ENCODE measurements at regions not wholly inside any gene's neighbourhood (a gene's known extent, or its start where the extent isn't known, plus 50 kb on each side); places are given as distances from the start of the nearest gene placed in this dataset.
"Not testable (repeated sequence)": the region's sequence is repeated elsewhere in the genome, so short reads cannot be mapped to it uniquely, and the experiment has no call there.

DNA sequence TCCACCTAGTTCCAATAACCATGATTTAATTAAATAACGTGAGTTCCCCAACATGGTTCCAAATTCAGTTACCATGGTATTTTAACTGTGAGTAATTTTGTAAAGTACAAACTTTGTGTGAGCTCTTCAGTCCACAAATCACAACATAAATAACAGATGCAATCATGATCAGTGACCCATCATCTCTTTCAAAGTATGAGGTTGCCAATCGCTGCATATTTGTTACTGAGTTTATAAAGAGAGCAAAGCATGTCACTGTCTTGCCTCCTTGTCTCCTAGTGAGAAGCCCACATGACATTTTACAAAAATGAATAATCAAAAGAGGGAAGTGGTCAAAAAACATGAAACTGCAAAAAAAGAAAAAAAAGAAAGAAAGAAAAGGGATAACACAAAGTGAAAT, 69.1 kb upstream of the PDSS1 start:
- Histone ChIP-seq H3K4me3 (ENCODE audit: low read length) (no peak overlapping the region), H3K36me3 (ENCODE audit: insufficient read depth, low read length) (no peaks in the 10 kb centered on the region), H3K9me3 (ENCODE audit: control insufficient read depth in 1 of 2, insufficient read depth in 1 of 2, low read length in 2 of 2) (no peaks in the 10 kb centered on the region), H3K27ac (ENCODE audit: low read depth in 1 of 2, low read length in 2 of 2) (no peak overlapping the region), H3K4me1 (ENCODE audit: insufficient read depth, low read length) (no peaks in the 10 kb centered on the region), H3K27me3 (ENCODE audit: control insufficient read depth in 1 of 2, insufficient read depth in 2 of 2, low read length in 2 of 2) (peaks cover 4 to 10% of the 10 kb centered on the region in 2 experiments)
- H3K36me3 Mint-ChIP-seq (ENCODE audit: low read depth), result no peaks in the 10 kb centered on the region
- TF ChIP-seq, protein P1, sequence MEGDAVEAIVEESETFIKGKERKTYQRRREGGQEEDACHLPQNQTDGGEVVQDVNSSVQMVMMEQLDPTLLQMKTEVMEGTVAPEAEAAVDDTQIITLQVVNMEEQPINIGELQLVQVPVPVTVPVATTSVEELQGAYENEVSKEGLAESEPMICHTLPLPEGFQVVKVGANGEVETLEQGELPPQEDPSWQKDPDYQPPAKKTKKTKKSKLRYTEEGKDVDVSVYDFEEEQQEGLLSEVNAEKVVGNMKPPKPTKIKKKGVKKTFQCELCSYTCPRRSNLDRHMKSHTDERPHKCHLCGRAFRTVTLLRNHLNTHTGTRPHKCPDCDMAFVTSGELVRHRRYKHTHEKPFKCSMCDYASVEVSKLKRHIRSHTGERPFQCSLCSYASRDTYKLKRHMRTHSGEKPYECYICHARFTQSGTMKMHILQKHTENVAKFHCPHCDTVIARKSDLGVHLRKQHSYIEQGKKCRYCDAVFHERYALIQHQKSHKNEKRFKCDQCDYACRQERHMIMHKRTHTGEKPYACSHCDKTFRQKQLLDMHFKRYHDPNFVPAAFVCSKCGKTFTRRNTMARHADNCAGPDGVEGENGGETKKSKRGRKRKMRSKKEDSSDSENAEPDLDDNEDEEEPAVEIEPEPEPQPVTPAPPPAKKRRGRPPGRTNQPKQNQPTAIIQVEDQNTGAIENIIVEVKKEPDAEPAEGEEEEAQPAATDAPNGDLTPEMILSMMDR (IDR thresholded peaks at IDR 0.05), result no peak
- ChIA-PET POLR2A (interaction anchor here (0.6 kb wide), 1 partner anchor 411 kb away, joined by 3 read pairs; no protein-coding TSS in a partner anchor), CTCF (no interaction called here)
- H3K27ac Mint-ChIP-seq, result no peak overlapping the region
- no peaks in the 10 kb centered on the region for H3K9me3 Mint-ChIP-seq
- H3K27me3 Mint-ChIP-seq, result peaks cover 25% of the 10 kb centered on the region
- no peak for DNase-seq
- no peaks in the 10 kb centered on the region for H3K4me1 Mint-ChIP-seq (ENCODE audit: low read depth)
- no peak for ATAC-seq (ENCODE audit: poor library complexity)
- intact Hi-C loops (cut with DNase I, micrococcal nuclease), result loop anchor here in 1 of 2 experiments (10.0 kb wide), 1 partner anchor 686 kb away; no protein-coding TSS in a partner anchor
- no peak overlapping the region for H3K4me3 Mint-ChIP-seq

DNA sequence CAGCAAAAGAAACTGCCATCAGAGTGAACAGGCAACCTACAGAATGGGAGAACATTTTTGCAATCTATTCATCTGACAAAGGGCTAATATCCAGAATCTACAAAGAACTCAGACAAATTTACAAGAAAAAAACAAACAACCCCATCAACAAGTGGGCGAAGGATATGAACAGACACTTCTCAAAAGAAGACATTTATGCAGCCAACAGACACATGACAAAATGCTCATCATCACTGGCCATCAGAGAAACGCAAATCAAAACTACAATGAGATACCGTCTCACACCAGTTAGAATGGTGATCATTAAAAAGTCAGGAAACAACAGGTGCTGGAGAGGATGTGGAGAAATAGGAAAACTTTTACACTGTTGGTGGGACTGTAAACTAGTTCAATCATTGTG, 65.3 kb upstream of the PDSS1 start:
- H3K4me1 ChIP-seq (ENCODE audit: insufficient read depth, low read length); H3K36me3 ChIP-seq (ENCODE audit: insufficient read depth, low read length); H3K27me3 ChIP-seq (ENCODE audit: control insufficient read depth in 1 of 2, insufficient read depth in 2 of 2, low read length in 2 of 2); H3K27ac Mint-ChIP-seq; H3K36me3 Mint-ChIP-seq (ENCODE audit: low read depth); ATAC-seq (ENCODE audit: poor library complexity); CTCF ChIA-PET; intact Hi-C loops (cut with DNase I, micrococcal nuclease); H3K4me3 ChIP-seq (ENCODE audit: low read length); DNase-seq; POLR2A ChIA-PET; H3K4me3 Mint-ChIP-seq; H3K9me3 Mint-ChIP-seq; H3K4me1 Mint-ChIP-seq (ENCODE audit: low read depth); H3K27ac ChIP-seq (ENCODE audit: low read depth in 1 of 2, low read length in 2 of 2); H3K9me3 ChIP-seq (ENCODE audit: control insufficient read depth in 1 of 2, insufficient read depth in 1 of 2, low read length in 2 of 2): not testable (repeated sequence)
- peaks cover 11% of the 10 kb centered on the region for H3K27me3 Mint-ChIP-seq

DNA sequence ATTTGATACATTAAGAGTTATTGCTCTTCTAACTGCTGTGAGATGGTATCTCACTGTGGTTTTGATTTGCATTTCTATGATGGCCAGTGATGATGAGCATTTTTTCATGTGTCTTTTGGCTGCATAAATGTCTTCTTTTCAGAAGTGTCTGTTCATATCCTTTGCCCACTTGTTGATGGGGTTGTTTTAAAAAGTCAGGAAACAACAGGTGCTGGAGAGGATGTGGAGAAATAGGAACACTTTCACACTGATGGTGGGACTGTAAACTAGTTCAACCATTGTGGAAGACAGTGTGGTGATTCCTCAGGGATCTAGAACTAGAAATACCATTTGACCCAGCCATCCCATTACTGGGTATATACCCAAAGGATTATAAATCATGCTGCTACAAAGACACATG, 63.4 kb upstream of the PDSS1 start:
- H3K9me3 ChIP-seq (ENCODE audit: control insufficient read depth in 1 of 2, insufficient read depth in 1 of 2, low read length in 2 of 2); H3K4me1 ChIP-seq (ENCODE audit: insufficient read depth, low read length); H3K9me3 Mint-ChIP-seq; intact Hi-C loops (cut with DNase I, micrococcal nuclease); H3K27ac Mint-ChIP-seq; H3K27ac ChIP-seq (ENCODE audit: low read depth in 1 of 2, low read length in 2 of 2); CTCF ChIA-PET; H3K36me3 ChIP-seq (ENCODE audit: insufficient read depth, low read length); ATAC-seq (ENCODE audit: poor library complexity); H3K4me3 ChIP-seq (ENCODE audit: low read length); H3K4me1 Mint-ChIP-seq (ENCODE audit: low read depth); H3K27me3 Mint-ChIP-seq; H3K27me3 ChIP-seq (ENCODE audit: control insufficient read depth in 1 of 2, insufficient read depth in 2 of 2, low read length in 2 of 2); H3K4me3 Mint-ChIP-seq; POLR2A ChIA-PET; DNase-seq; H3K36me3 Mint-ChIP-seq (ENCODE audit: low read depth): not testable (repeated sequence)

DNA sequence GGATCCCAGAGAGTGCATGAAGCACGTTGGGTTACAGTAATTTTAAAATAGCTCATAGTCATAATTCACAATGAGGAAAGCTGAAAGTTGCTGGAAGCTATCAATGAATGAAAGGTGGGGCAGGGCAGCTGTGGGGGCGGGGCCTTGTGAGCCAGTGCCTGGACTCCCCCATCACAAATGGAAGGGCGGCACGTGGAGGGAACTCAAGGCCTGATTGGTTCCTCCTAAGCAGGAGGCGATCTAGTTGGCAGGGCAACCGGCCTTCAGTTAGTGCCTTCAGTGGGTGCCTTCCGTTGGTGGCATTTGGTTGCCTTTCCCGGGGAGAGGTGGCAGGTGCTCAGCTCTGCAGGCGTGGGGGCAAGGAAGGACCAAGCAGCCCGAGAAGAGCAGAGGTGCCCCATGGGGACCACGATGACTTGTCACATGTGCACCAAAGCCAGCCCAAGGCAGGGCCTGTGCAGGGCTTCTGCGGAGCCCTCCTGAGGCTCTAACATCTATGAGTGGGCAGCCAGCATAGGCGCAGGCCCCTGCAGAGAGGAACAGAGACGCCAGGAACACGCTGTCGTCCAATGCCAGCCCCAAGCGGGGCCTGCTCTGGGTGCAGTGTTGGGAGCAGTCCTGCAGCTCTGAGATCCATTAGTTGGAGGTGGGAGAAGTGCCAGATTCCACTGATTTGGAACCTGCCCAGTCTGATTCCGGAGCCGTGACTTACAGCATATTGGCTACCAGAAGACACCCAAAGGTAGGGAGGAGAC, 59.8 kb upstream of the PDSS1 start:
- Histone ChIP-seq H3K36me3 (ENCODE audit: insufficient read depth, low read length) (no peaks in the 10 kb centered on the region), H3K4me1 (ENCODE audit: insufficient read depth, low read length) (no peaks in the 10 kb centered on the region), H3K4me3 (ENCODE audit: low read length) (no peak overlapping the region), H3K27me3 (ENCODE audit: control insufficient read depth in 1 of 2, insufficient read depth in 2 of 2, low read length in 2 of 2) (no peaks in the 10 kb centered on the region), H3K27ac (ENCODE audit: low read depth in 1 of 2, low read length in 2 of 2) (no peak overlapping the region), H3K9me3 (ENCODE audit: control insufficient read depth in 1 of 2, insufficient read depth in 1 of 2, low read length in 2 of 2) (peaks cover 0 to 9% of the 10 kb centered on the region in 2 experiments)
- no peak for DNase-seq
- TF ChIP-seq, protein P1 (IDR thresholded peaks at IDR 0.05), result no peak
- Mint-ChIP-seq H3K27ac (no peak overlapping the region), H3K36me3 (ENCODE audit: low read depth) (no peaks in the 10 kb centered on the region), H3K4me3 (no peak overlapping the region), H3K9me3 (no peaks in the 10 kb centered on the region), H3K4me1 (ENCODE audit: low read depth) (peaks cover 9% of the 10 kb centered on the region), H3K27me3 (no peaks in the 10 kb centered on the region)
- no peak for ATAC-seq (ENCODE audit: poor library complexity)
- ChIA-PET CTCF (no interaction called here), POLR2A (no interaction called here)
- intact Hi-C loops (cut with DNase I, micrococcal nuclease), result no loop called here
